Testis (tissue), 2 donors: ENCODE measurements at regions not wholly inside any gene's neighbourhood (a gene's known extent, or its start where the extent isn't known, plus 50 kb on each side); places are given as distances from the start of the nearest gene placed in this dataset.

Source experiments
- DNase-seq: peaks from one replicate; pipeline ENCODE4 v3.0.0-alpha.2; 2019
- H3K27ac ChIP-seq, 2 donors: fragments of 200-600 bp; sonication (generic); one replicate each; pipeline ENCODE4 v1.5.1; 2019
- H3K27me3 ChIP-seq: fragments of 200-600 bp; sonication (generic); one replicate; pipeline ENCODE4 v1.5.1; 2019
- H3K36me3 ChIP-seq: fragments of 200-600 bp; sonication (generic); one replicate; pipeline ENCODE4 v1.5.1; 2017; ENCODE audit warnings: low read depth; ENCODE audit errors: missing control alignments
- H3K4me1 ChIP-seq: fragments of 200-600 bp; sonication (generic); one replicate; pipeline ENCODE4 v1.5.1; 2019
- H3K4me3 ChIP-seq, 2 donors: fragments of 200-600 bp; sonication (generic); one replicate each; pipeline ENCODE4 v1.5.1; 2017 to 2019
- H3K9me3 ChIP-seq: fragments of 200-600 bp; sonication (generic); one replicate; pipeline ENCODE4 v1.5.1; 2017
- CTCF ChIP-seq, 3 experiments: fragments of 450-650 bp in 2 of 3; fragments of 200-600 bp in 1 of 3; sonication (generic) in 1 of 3; IDR thresholded peaks; one replicate each; pipeline ENCODE4 v1.5.1; 2016 to 2019; ENCODE audit warnings: antibody characterized with exemption in 3 of 3, mild to moderate bottlenecking in 2 of 3, moderate library complexity in 1 of 3
- POLR2A ChIP-seq: fragments of 450-650 bp; IDR thresholded peaks from one replicate; pipeline ENCODE4 v1.6.1; 2017; ENCODE audit warnings: antibody characterized with exemption, mild to moderate bottlenecking, moderate library complexity
- WGBS, 2 donors: methylation state at CpG; one replicate each; pipeline ENCODE4 v1.1.5; 2018; 5-methylcytosine and 5-hydroxymethylcytosine counted together
- intact Hi-C: fragments of 100-400 bp; cut with DNase I; formaldehyde crosslinking; loops from one replicate; pipeline ENCODE4 v1.15.1; 2023; ENCODE audit warnings: low total_unique reads

- Histone ChIP-seq H3K27ac (no peak overlapping the region), H3K4me3 (no peak overlapping the region), H3K36me3 (no peaks in the 10 kb centered on the region), H3K27me3 (no peaks in the 10 kb centered on the region), H3K4me1 (peaks cover 10% of the 10 kb centered on the region), H3K9me3 (no peaks in the 10 kb centered on the region)
- TF ChIP-seq CTCF (IDR thresholded peaks at IDR 0.05) (no peak), POLR2A (no peak)
- no peak for DNase-seq
- 72 to 84% methylated on average over 2 of the region's 2 CpGs for WGBS, 2 donors
- intact Hi-C loops, result no loop called here
Measured at GRCh38 chr9:107836300-107836699, 346.7 kb upstream of the KLF4 start.

- 52 to 61% methylated on average over 4 of the region's 4 CpGs for WGBS, 2 donors
Measured at GRCh38 chr9:107833295-107833694, 343.7 kb upstream of the KLF4 start.

GRCh38 chr9:107832871-107833270 is 343.3 kb upstream of the KLF4 start:
- 68 to 81% methylated on average over 4 of the region's 4 CpGs for WGBS, 2 donors
- TF ChIP-seq POLR2A, result no peak
- TF ChIP-seq CTCF (IDR thresholded peaks at IDR 0.05), result no peak

More at GRCh38 chr9:107833295-107833694, 343.7 kb upstream of the KLF4 start:
- intact Hi-C loops, result no loop called here
- no peaks in the 10 kb centered on the region for H3K27me3 ChIP-seq
- DNase-seq, result no peak
- H3K4me3 ChIP-seq, result no peak overlapping the region
- TF ChIP-seq CTCF (IDR thresholded peaks at IDR 0.05) (no peak), POLR2A (no peak)
- no peak overlapping the region for H3K27ac ChIP-seq
- H3K36me3 ChIP-seq, result no peaks in the 10 kb centered on the region
- no peaks in the 10 kb centered on the region for H3K9me3 ChIP-seq
- no peaks in the 10 kb centered on the region for H3K4me1 ChIP-seq

GRCh38 chr9:107830479-107830878 is 340.9 kb upstream of the KLF4 start:
- Histone ChIP-seq H3K9me3 (no peaks in the 10 kb centered on the region), H3K36me3 (no peaks in the 10 kb centered on the region), H3K4me3 (no peak overlapping the region), H3K27me3 (no peaks in the 10 kb centered on the region), H3K4me1 (peaks cover 4% of the 10 kb centered on the region), H3K27ac (peak overlapping the region in 1 of 2 donors; percentile 1)
- intact Hi-C loops, result no loop called here
- 51 to 52% methylated on average over 3 of the region's 3 CpGs for WGBS, 2 donors
- TF ChIP-seq CTCF (IDR thresholded peaks at IDR 0.05) (no peak), POLR2A (no peak)
- no peak for DNase-seq

More at GRCh38 chr9:107832871-107833270, 343.3 kb upstream of the KLF4 start:
- no peak overlapping the region for H3K27ac ChIP-seq
- H3K4me3 ChIP-seq, result no peak overlapping the region
- no peaks in the 10 kb centered on the region for H3K27me3 ChIP-seq
- no peaks in the 10 kb centered on the region for H3K36me3 ChIP-seq
- intact Hi-C loops, result no loop called here
- H3K9me3 ChIP-seq, result no peaks in the 10 kb centered on the region
- H3K4me1 ChIP-seq, result no peaks in the 10 kb centered on the region
- no peak for DNase-seq

GRCh38 chr9:107827884-107828283 is 338.3 kb upstream of the KLF4 start:
- intact Hi-C loops, result no loop called here
- Histone ChIP-seq H3K27ac (peak overlapping the region in 1 of 2 donors; percentile 36), H3K4me3 (no peak overlapping the region), H3K36me3 (no peaks in the 10 kb centered on the region), H3K9me3 (no peaks in the 10 kb centered on the region), H3K27me3 (no peaks in the 10 kb centered on the region), H3K4me1 (peaks cover 4% of the 10 kb centered on the region)
- 64 to 73% methylated on average over 2 of the region's 2 CpGs for WGBS, 2 donors
- TF ChIP-seq CTCF (IDR thresholded peaks at IDR 0.05), result no peak
- no peak for TF ChIP-seq POLR2A
- no peak for DNase-seq
